GM12891 (cell line): ENCODE measurements at regions not wholly inside any gene's neighbourhood (a gene's known extent, or its start where the extent isn't known, plus 50 kb on each side); places are given as distances from the start of the nearest gene placed in this dataset.

Experiments
- DNase-seq: peaks from one replicate; pipeline ENCODE4 v3.0.0; 2011; ENCODE audit warnings: low spot score; ENCODE audit not compliant: insufficient read length
- FAIRE-seq: peaks from 2 replicates; lab custom pipeline; 2011; peaks lifted over from hg19 to GRCh38; lab: Jason Lieb, UNC
- PAX5 ChIP-seq: IDR thresholded peaks from 2 replicates; pipeline ENCODE4 v1.6.1; 2011; ENCODE audit warnings: low read length, moderate library complexity, mild to moderate bottlenecking; ENCODE audit not compliant: insufficient read depth, severe bottlenecking
- POLR2A ChIP-seq: IDR thresholded peaks from 2 replicates; pipeline ENCODE4 v1.6.1; 2011; ENCODE audit warnings: low read depth, low read length, control low read depth
- POLR2AphosphoS5 ChIP-seq: IDR thresholded peaks from 2 replicates; pipeline ENCODE4 v1.6.1; 2011; ENCODE audit warnings: low read depth, low read length, control low read depth
- POU2F2 ChIP-seq: IDR thresholded peaks from 2 replicates; pipeline ENCODE4 v1.6.1; 2011; ENCODE audit warnings: low read depth, mild to moderate bottlenecking, control low read depth, low read length, moderate library complexity
- SPI1 ChIP-seq: IDR thresholded peaks from 2 replicates; pipeline ENCODE4 v1.6.1; 2011; ENCODE audit warnings: low read depth, low read length, control low read depth
- TAF1 ChIP-seq: IDR thresholded peaks from 2 replicates; pipeline ENCODE4 v1.6.1; 2011; ENCODE audit warnings: low read depth, low read length, control low read depth

DNA sequence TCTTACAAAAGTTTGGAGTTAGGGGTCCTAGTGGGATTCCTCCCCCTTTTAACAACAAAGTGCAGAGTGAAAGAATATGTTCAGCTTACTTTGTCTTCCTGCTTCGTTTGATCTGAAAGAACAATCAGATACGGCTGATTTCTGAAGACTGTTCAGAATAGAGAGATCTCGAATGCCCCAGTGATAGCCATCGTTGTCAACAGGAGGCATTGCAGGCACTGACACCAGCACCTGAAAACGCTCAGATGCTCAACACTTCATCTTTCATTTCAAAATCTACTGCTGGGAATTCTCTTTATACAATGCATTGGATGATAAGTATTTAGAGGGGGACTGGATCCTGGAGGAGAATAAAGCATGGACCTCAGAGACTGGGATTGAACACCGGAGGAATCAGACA is 186.3 kb upstream of the TENM3 start:
- DNase-seq, result no peak
- FAIRE-seq, result no peak
- no peak for TF ChIP-seq POU2F2
- TF ChIP-seq POLR2A, result no peak
- TF ChIP-seq POLR2AphosphoS5, result no peak
- TF ChIP-seq PAX5, result no peak
- TF ChIP-seq SPI1, result no peak
- TF ChIP-seq TAF1, result no peak

DNA sequence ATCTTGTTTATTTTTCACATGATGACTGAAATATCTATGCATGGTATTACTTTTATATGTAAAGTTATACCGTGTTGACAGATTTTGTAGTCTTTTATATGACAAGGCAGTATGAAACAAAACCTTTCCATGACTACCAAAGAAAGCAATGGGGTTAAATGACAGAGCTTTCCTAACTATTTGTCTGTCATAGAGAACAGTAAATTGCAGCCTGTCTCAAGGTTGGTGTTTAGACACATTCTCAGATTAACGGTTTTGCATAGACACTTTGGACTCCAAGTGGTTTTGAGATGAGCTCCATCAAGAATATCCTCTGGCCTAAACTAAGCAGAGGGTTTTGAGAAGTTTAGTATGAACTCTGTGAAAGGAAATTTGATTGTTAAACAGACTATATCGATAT is 180.7 kb upstream of the TENM3 start:
- TF ChIP-seq POU2F2, result no peak
- DNase-seq, result no peak
- FAIRE-seq, result no peak

DNA sequence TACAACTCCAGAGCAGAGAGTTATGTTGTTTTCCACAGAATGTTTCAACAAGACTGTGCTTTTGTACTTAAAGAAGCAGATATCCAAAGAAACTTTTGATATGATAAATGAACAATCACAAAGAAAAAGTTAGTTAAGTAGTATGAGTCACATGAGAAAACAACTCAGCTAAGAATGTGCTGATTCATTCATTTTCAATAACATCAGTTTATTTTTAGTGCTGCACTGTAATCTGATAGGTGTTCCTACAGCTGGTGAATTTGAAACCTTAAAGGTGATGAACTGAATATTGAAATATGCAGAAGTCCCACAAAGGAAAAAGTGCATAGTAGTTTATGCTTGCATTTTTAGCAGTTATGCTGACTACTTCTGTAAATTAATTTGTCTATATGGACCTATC is 180.3 kb upstream of the TENM3 start:
- DNase-seq (no peak), FAIRE-seq (no peak)
- TF ChIP-seq POU2F2 (no peak), POLR2AphosphoS5 (no peak), POLR2A (no peak), TAF1 (no peak), PAX5 (no peak), SPI1 (no peak)

DNA sequence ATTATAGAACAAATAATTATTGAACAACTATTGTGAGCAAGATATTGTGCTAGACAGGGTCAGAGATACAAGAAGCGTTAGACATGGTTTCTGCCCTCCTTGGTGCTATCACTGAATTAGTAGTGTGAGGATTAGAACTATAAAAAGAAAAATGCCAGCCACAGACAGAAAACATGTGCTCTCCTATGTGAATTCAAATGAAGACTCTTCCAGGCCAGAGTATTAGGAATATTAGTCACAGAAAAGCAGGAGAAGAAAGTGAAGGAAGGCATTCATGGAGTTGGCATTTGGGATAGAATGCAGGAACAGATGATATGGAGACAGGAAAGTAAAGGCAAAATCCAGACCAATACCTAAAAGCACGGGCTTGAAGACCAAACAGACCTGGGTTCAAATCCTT is 179.6 kb upstream of the TENM3 start:
- DNase-seq, result no peak
- no peak for FAIRE-seq
- TF ChIP-seq PAX5 (no peak), POLR2AphosphoS5 (no peak), TAF1 (no peak), POU2F2 (no peak), POLR2A (no peak), SPI1 (no peak)

DNA sequence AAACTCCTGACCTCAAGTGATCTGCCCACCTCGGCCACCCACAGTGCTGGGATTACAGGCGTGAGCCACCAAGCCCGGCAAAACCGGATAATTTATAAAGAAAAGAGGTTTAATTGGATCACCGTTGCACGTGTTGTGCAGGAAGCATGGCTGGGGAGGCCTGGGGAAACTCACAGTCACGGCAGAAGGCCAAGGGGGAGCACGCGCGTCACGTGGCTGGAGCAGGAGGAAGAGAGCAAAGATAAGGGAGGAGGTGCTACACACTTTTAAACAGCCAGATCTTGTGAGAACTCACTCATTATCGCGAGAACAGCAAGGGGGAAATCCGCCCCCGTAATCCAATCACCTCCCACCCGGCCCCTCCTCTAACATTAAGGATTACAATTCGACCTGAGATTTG is 177.9 kb upstream of the TENM3 start:
- DNase-seq, result no peak
- no peak for FAIRE-seq
- TF ChIP-seq SPI1, result no peak
- TF ChIP-seq POLR2AphosphoS5, result no peak
- no peak for TF ChIP-seq PAX5
- TF ChIP-seq TAF1, result no peak
- TF ChIP-seq POLR2A, result no peak
- no peak for TF ChIP-seq POU2F2

DNA sequence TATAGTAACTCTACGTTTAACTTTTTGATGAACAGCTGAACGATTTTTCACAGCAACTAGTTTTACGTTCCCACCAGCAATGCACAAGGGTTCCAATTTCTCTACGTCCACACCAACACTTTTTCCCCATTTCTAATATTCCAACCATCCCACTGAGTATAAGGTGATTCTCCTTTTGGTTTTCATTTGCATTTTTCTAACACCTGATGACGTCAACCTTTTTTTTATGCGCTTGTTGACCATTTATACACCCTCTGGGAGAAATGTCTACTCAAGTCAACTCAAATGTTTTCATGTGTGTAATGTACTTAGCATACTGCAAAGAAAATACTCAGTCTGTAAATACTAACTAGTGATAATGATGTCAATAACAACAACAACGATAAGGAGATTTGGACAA is 177.2 kb upstream of the TENM3 start:
- DNase-seq (no peak), FAIRE-seq (no peak)
- TF ChIP-seq POU2F2 (no peak), POLR2AphosphoS5 (no peak), PAX5 (no peak), POLR2A (no peak), SPI1 (no peak), TAF1 (no peak)

DNA sequence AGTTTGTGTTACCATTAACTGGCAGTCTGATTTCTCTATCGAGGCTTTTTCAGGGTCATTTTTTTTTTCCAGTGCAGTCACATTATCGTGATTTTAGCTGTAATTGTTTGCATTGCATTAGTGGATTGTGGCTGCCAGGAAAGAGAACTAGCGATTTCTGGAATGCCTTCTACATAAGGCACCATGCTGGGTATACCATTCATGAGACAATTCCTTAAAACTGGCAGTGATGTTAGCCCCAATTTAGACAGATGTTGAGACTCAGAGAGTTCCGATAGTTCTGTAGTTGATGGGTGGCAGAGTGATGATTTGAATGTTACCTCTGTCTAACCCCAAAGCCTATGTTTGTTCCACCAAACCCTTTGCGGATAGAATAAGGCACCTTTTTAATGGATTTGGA is 175.4 kb upstream of the TENM3 start:
- DNase-seq (no peak), FAIRE-seq (no peak)
- no peak for TF ChIP-seq SPI1
- TF ChIP-seq POU2F2, result no peak
- TF ChIP-seq POLR2AphosphoS5, result no peak
- TF ChIP-seq PAX5, result no peak
- TF ChIP-seq TAF1, result no peak
- no peak for TF ChIP-seq POLR2A

DNA sequence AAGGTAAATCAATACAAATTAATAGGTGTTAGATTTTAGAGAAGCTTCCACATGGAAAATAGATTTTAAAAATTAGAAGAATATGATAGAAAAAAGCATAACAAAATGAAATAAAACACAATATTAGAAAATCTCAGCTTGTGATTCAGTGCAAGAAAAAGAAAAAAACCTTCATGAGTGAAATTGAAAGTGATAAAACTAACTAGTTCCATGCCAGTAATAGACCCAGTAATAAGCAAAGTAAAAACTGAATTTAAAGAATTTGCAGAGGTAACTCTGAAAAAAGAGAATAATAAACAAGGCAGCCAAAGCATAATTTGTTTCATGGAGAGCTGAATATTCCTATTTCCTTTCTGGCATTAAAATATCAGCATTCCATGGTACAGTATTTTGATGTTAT is 174.3 kb upstream of the TENM3 start:
- DNase-seq (no peak), FAIRE-seq (no peak)
- TF ChIP-seq POLR2AphosphoS5 (no peak), TAF1 (no peak), SPI1 (no peak), PAX5 (no peak), POLR2A (no peak), POU2F2 (no peak)

DNA sequence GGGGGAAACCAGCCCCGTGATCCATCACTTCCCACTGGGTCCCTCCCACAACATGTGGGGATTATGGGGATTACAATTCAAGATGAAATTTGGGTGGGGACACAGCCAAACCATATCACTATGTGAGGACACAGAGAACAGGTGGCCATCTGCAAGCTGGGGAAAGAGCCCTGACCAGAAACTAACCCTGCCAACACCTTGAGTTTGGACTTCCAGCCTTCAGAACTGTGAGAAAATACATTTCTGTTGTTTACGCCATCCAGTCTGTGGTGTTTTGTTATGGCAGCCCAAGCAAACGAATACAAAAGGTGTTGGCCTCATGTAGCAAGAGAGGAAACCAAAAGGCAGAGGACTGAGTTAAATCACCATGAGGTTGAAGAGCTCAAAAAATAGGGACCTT is 169.9 kb upstream of the TENM3 start:
- TF ChIP-seq POLR2A (no peak), POLR2AphosphoS5 (no peak), SPI1 (no peak), TAF1 (no peak), POU2F2 (no peak), PAX5 (no peak)
- DNase-seq (no peak), FAIRE-seq (no peak)

DNA sequence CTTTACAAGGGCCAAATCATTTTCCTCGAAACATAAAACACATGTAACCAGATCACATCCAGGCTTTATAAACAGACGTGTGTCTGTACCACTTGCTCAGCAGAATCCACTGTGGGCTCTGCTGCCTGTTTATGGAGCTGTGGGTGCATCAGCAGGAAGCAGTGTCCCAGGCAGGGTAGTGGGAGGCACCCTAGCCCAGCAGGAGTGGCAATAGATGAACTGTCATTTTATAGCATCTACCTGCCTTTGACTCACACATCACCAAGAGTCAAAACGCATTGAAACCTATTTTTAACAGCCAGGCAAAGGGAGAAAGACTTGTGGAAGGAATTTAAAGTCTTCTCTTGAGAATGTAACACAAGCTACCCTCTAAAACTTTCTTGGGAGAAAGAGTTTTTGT is 169.1 kb upstream of the TENM3 start:
- TF ChIP-seq TAF1 (no peak), SPI1 (no peak), POU2F2 (no peak), POLR2AphosphoS5 (no peak), PAX5 (no peak), POLR2A (no peak)
- DNase-seq (no peak), FAIRE-seq (no peak)

DNA sequence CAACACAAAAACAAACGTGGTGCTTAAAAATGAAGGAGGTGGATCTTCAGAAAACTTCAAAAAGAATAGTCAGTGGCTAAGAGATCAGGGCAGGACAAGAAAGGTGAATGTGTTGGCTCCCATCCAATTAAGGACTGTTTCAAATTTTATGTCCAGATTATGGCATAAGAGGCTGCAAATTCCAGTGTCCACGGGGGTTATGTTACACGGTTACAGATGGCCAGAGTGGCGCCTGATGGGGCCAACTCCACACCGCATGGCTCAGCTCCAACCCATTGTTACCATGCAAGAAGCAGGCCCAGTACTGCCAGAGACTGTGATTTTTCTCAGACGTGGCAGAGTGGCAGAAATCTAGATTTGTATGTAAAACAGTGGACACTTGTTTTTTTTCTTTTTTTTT is 168.4 kb upstream of the TENM3 start:
- no peak for FAIRE-seq
- TF ChIP-seq PAX5 (no peak), TAF1 (no peak), SPI1 (no peak), POLR2AphosphoS5 (no peak), POLR2A (no peak), POU2F2 (no peak)
- DNase-seq, result no peak
